SK-MEL-5 (cell line): ENCODE measurements at regions not wholly inside any gene's neighbourhood (a gene's known extent, or its start where the extent isn't known, plus 50 kb on each side); places are given as distances from the start of the nearest gene placed in this dataset.
A peak's percentile ranks its signal among the peaks of the same experiment; 100 is the strongest.
"Not testable (repeated sequence)": the region's sequence is repeated elsewhere in the genome, so short reads cannot be mapped to it uniquely, and the experiment has no call there.

Experiments
- DNase-seq: peaks from one replicate; pipeline ENCODE4 v3.0.0-alpha.2; 2016; ENCODE audit warnings: low read depth, low spot score
- in situ Hi-C: cut with HindIII; loops from 2 replicates; pipeline ENCODE4 v1.10.0; 2016; ENCODE audit warnings: low sequenced_read_pairs, high pct_unique_total_duplicates, low pct_unique_long_range_greater_than_20kb

DNA sequence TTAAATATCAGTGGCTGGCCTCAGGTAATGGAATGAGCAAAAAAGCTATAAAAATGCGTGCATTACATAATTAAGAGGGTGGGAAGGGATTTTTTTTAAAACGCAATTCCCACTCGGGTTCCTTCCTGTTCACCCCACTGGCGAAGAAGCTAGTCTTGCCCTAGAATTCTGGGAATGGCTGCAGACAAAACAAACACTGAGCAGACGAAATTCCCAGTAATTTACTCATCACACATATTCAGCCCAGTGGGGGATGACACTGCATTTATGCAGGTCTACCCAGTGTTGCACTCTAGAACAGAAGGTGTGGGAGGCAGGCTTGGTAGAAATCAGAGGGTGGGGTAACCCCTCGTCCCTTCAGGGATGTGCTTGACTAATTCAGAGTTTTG, 2695.0 kb upstream of the DEFB115 start:
- in situ Hi-C loops: no loop called here
- DNase-seq: no peak

DNA sequence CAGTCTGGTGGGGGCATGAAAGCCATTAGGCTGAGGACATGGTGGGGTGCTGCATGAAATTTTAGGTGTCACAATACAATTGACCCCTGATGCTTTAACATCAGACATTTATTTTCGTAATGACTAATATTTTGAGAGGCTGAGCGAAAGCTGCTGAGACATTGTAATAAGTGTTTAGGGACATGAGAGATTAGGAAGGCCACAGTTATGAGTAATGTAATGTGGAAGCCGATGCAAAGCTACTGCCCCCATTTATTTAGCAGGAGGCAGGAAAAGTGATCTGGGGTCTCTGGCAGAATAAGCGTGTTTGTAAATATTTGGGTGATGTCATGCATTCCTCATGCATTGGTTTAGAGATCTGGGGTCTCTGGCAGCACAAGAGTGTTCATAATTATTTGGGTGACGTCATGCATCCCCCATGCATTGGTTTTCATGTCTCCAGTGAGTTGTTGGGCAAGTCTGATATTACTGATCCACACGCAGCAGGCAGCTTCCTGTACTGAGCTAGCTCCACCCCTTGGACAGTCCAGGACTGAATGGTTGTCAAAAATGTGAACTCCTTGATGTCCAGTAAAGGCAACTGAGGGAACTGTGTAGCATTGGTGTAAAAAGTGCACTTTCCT, 2694.5 kb upstream of the DEFB115 start:
- DNase-seq, in situ Hi-C loops: not testable (repeated sequence)

DNA sequence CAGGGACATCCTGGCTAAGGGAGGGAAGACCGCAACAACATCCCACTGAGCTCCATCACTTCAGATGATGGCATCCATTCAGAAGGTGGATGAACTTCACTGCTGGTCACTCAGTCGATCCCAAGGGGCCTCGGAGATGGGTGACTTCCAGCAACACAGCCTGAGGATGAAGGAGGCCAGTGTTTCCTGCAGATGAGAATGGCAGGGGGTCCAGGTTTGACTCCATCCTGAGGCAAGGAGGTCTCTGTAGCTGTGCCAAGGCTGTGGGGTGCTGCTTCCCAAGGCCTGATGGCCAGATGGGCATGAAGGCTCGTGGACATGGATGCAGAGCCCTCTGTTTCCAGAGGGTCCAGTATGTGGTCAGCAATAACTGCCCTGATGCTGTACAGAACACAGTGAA, 2693.4 kb upstream of the DEFB115 start:
- DNase-seq, in situ Hi-C loops: not testable (repeated sequence)

DNA sequence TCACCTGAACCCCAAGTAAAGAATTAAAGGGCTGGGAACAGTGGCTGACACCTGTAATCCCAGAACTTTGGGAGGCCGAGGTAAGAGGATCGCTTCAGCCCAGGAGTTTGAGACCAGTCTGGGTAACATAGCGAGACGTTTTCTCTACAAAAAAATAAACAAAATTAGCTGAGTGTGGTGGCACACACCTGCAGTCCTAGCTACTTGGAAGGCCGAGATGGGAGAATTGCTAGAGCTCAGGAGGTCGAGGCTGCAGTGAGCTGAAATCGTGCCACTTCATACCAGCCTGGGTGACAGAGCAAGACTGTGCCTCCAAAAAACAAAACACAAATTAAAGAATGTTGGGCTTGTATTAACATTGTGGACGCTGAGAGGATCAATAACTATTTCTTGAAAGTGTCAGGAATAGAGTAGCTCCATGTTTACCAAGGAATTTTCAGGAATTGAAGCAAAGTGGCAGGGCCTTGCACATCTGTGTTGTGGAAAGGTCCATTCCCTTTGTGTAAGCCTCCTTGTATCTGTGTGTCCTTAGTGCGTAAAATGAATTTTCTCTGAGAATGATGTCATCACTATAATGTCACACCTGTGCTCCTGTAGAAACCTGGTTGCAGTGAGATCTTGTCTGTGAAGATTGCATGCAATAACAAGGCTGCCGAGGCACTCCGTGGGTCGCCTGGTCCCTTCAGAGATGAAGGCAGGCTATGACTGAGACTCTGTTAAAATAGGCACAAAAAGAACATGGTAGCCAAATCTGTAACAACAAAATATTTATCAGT, 2692.6 kb upstream of the DEFB115 start:
- DNase-seq, in situ Hi-C loops: not testable (repeated sequence)

DNA sequence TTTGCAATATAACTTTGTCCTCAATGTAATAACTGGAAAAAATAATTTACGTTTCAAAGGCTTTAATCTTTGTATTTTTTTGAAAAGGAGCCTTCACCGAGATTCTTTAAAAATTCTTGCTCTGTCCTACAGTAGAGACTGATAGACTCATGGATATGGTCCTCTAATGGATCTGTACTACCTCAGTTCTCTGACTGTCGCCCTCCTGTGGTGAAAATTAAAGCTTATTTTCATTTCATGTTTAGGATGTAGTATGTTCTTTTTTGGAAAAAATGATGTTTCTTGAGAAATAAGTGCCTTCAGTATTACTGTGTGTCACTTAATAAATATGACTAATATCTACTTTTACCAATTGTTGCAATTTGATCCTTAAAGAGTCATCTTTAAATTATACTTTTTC, 2681.5 kb upstream of the DEFB115 start:
- in situ Hi-C loops: not testable (repeated sequence)
- DNase-seq: peak; percentile 62

DNA sequence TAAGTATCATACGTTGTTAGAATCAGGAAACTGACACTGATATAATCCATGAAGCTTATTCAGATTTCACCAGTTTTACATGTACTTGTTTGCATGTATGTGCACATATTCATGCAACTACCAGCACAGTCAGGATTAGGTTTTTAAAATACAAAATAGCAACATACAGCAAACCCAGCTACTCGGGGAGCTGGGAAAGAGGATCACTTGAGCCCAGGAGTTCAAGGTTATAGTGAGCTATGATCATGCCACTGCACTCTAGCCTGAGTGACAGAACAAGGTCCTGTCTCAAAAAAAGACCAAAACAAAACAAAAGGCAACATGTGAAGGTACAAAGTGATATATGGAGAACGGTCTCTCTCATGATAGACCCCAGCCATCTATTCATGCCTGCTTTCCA, 2665.8 kb upstream of the DEFB115 start:
- in situ Hi-C loops, DNase-seq: not testable (repeated sequence)

DNA sequence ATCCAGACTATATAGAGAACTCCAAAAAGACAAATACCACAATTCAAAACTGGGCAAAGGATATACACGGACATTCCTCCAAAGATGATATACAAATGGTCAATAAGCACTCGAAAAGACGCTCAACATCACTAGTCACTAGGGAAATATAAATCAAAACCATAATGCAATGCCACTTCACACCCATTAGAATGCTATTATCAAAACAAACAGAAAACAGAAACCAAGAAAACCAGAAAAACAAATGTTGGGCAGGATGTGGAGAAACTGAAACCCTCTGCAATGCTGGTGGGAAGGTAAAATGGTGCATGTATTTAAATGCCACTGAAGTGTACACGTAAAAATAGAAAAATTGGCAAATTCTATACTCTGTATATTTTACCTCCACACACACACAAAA, 2664.1 kb upstream of the DEFB115 start:
- in situ Hi-C loops, DNase-seq: not testable (repeated sequence)

DNA sequence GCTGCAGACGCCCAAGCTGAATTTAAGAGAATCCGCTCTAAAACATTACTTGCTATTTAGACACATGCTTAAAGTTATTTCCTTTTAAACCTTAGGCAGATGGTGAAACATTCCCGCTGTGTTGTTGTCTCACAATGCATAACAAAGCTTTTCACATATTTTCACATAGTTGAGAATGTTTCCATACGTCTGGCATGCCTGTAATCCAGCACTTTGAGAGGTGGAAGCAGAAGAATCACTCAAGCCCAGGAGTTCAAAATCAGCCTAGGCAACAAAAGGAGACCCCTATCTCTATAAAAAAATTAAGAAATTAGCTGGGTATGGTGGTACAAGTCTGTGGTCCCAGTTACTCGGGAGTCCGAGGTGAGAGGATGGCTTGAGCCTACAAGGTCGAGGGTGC, 2663.0 kb upstream of the DEFB115 start:
- in situ Hi-C loops, DNase-seq: not testable (repeated sequence)

DNA sequence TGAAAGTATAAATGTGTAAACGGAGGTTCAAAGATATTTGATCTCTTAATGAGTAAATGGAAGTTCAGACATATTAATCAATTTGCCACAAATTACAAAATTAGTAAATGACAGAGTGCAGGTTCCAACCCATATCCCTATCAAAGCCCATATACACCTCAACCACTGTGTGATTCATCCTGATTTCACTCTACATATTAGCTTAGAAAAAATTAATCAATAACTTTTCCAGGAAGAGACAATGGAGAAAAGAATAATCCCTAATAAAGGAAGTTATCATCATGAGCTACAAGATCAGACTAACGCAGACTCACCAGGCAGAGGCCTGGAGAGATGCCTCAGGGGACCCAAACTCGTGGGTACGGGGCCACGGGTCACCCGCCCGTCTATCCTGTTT, 2655.5 kb upstream of the DEFB115 start:
- DNase-seq, in situ Hi-C loops: not testable (repeated sequence)

DNA sequence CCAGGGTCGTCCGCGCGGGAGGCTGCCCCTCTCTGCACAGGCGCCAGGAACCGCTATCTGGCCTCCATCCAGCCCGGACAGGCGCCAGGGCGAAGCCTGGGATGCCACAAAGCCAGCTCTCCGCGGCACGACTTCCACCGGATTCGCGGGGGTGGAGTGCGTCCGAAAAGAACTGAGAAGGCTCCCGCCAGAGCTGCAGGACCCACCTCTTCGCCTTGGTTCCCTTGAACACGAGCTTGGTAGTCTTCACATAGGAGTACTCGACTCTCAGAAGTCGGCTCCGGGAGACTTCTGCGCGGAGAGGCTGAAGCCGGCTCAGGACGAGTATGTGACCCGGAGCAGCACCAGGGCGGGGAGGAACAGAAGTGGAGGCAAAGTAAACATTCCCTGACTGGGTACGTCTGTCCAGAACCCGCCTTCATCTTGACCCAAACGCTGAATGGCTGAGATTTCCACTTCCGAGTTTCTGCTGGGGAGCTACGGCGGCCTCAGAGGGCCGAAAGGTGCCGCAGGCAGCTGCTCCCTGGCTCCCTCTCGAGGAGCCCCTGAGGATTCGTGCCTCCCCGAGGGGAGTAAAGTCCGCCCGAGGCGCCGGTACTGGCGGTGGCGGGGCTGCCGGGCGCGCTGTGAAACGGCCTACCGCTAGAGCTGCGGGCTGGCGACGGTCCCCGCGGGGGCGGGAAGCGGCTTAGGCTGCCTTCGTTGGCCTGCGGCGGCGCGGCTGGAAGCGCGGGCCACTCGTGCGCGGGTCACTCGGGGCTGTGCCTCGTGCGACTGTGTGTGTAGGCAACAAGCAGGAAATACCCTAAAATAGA, 2654.9 kb upstream of the DEFB115 start:
- DNase-seq: peak; percentile 95
- in situ Hi-C loops: not testable (repeated sequence)

DNA sequence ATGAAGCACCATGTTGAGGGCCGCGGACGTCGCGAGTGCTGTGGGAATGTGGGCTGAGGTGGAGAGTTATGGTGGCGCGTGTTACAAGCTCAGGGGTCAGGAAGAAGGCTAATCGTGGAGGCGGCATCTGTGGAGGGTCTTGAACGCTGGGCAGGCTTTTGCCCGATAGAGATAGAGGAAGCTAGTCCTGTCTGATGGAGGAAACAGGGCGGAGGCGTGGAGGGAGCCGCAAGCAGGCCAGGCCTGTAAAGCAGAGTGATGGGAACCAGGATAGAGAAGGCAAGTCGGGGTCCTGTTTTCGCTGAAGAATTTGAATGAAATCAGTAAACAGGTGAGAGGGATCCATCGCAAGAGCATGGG, 2654.3 kb upstream of the DEFB115 start:
- in situ Hi-C loops, DNase-seq: not testable (repeated sequence)

DNA sequence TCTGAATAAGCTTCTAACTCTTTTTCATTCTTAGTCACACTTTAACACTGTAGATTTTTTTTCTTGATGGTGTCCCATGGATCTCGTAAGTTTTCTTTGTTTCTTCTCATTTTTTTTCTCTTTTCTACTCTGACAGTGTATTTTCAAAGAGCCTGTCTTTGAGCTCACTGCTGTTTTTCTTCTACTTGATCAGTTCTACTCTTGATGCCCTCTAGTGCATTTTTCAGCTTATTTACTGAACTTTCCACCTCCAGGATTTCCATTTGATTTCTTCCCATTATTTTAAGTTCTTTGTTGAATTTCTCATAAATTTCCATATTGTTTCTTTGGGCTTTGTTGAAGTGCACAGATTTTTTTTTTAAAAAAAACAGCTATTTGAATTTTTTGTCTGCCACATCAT, 2641.1 kb upstream of the DEFB115 start:
- DNase-seq: no peak
- in situ Hi-C loops: no loop called here

DNA sequence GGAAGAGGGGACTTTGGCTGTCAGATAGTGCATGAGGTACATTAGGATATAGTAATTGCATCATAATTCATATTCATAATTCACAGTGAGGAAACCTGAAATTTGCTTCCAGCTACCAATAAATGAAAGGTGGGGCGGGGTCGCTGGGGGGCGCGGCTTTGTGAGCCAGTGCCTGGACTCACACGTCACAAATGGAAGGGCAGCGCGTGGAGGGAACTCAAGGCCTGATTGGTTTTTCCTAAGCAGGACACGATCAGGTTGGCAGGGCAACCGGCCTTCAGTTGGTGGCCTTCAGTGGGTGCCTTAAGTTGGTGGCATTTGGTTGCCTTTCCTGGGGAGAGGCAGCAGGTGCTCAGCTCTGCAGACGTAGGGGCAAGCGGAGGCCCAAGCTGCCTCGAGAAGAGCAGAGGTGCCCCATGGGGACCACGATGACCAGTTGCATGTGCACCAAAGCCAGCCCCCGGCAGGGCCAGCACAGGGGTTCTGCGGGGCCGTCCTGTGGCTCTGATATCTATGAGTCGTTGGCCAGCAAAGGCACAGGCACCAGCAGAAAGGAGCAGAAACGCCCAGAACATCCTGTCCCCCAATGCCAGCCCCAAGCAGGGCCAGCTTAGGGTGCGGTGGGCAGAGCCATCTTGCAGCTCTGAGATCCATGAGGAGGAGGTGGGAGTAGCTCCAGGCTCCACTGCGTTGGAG, 2637.4 kb upstream of the DEFB115 start:
- DNase-seq, in situ Hi-C loops: not testable (repeated sequence)

DNA sequence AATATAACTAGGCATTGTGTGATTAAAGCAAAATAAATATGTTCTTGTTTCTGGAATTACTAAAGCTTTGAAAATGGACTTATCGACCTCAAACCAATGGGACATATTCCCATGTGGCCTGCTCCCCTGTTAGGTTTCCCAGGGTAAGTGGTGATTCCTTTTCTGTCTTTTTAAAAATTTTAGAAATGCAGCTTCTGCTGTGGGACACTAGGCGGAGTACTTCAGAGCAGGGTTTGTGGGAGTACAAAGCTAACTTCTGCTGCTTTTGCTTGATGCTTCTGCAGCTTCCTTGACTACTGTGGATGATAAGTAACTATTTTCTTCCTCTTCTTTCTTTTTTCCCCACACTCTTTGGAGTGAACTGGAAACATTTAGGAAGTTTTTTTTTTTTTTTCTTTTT, 2632.4 kb upstream of the DEFB115 start:
- in situ Hi-C loops: not testable (repeated sequence)
- DNase-seq: peak; percentile 47

DNA sequence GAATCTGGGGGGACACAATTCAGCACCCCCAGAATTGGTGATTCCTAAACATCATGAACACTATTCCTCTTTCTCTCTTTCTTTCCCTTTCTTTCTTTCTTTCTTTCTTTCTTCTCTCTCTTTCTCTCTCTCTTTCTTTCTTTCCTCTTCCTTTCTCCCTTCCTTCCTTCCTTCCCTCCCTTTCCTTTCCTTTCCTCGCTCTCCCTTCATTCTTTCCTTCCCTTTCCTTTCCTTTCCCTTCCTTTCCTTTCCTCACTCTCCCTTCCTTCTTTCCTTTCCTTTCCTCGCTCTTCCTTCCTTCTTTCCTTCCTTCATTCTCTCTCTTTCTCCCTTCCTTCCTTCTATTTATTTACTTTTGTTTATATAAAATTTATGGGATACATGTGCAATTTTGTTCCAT, 2616.6 kb upstream of the DEFB115 start:
- DNase-seq, in situ Hi-C loops: not testable (repeated sequence)
